ENCODE measurements at regions not wholly inside any gene's neighbourhood (a gene's known extent, or its start where the extent isn't known, plus 50 kb on each side); places are given as distances from the start of the nearest gene placed in this dataset.
"Not testable (repeated sequence)": the region's sequence is repeated elsewhere in the genome, so short reads cannot be mapped to it uniquely, and the experiment has no call there.

DNA sequence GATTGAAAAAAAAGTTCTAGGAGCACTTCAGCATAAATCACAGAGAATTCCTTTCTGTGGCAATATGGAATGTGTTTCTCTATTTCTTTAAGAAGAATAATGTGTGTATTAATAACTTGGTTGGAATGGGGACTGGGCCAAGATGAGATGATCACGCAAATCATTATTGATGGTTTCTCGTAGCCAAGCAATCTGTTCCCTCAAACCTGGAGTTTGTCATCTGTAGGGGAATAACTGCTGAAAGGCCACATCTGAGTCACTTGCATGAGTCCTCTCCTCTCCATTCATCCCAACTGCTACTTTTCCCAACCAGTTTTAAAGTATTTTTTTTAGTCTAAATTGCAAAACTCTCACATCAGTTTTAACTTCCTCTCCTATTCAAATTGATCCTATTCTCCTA is 480.4 kb downstream of the PLPP3 start:
- DNase-seq, result no peak

DNA sequence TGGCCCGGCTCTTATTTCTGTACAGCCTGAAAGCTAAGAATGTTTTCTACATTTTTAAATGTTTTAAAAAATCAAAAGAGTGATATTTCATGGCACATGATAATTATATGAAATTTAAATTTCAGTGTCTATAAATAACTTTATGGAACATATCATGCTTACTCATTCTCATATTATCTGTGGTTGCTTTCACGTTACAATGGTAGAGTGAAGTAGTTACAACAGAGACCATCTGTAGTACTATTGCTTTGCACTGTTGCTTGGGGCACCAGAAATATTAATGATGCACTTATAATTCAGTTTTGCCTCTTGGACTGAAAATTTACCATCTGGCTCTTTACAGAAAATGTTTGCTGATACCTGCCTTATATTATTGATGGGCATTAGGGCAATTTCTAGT is 481.6 kb downstream of the PLPP3 start:
- DNase-seq, result no peak

DNA sequence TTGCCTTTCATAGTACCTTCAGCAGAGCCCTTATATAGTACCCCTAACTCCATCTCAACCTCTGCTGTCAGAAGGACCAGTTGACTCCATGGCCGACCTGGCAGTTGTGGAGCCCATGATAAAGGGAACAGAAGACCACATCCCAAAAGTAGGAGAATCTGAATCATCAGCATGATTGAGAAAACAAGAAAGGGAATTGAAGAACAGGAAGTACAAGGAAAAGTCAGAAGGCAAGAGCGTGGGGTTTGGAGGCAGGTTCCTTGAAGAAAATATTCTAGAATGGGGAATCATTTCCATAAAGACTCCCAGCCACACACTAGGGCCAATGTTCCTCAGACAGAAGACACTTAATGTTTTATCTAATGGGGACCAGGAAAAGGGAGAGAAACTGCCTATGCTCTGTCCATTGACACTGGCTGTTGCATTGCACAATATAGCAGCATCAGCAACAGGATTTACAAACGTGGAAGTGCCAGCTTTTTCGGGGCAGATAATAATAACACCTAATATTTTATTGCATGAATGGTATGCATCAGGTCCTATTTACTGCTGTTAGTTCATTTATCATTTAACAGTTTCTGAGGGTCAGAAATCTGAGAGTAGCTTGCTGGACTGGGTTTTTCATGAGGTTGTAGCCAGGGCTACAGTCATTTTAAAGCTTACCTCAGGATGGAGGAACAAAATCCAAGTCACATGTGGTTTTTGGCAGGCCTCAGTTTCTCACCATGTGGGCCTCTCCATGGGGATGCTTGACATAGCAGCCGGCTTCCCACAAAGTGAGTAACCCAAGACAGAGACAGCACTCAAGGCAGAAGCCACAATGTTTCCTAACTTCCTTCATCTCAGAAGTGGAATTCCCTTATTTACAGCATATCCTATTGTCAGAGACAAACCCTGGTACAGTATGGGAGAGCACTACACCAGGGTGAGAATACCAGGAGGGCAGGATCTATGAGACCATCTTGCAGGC is 483.4 kb downstream of the PLPP3 start:
- DNase-seq, result no peak

DNA sequence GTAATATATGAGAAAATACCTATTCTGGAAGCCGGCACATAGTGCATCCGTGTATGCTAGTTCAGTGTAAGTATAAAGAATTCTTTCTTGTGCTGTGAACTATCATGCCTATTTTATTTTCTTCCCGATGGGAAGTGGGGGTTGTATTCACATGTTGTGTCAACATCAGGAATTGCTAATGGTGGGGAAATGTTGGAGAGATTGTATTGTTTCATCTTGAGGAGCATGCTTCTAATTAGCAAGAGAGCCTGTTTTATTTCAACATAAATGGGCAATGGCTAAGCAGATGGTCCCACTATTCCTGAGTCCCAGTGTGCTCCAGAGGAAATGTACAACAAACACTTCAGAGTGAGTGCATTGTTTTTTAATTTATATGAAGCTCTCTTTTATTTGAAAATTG is 485.2 kb downstream of the PLPP3 start:
- no peak for DNase-seq

DNA sequence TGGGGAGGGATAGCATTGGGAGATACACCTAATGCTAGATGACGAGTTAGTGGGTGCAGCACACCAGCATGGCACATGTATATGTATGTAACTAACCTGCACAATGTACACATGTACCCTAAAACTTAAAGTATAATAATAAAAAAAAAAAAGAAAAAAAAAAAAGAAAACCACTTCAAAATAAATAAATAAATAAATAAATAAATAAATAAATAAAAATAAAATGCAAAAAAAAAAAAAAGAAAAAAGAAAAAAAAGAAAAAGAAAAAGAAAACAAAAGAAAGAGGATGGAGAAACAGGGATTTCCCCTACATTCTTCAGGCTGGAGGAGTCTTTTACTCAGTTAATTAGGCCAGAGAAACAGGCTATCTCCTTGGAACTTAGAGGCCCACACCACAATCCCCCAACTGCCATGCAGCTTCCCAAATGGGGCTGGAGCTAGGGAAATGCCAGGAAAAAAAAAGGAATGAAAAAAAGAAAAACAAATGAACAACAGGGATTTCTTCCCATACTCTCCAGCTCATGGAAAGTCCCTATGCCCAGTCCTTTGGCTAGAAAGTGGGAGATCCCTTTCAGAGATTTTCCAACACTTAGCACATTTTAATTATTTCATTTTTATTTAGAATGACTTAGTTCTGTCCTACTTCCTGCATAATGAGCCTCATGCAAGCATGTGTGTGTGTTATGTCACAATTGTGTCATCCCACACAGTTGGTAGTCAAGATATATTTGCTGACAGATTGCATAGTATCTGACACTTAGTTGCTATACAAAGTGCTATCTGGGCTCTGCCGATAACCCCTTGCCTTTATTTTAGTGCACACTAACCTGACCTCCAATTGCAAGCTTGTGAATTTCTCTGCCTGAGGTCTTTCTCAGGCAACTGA is 486.4 kb downstream of the PLPP3 start:
- DNase-seq, result no peak

DNA sequence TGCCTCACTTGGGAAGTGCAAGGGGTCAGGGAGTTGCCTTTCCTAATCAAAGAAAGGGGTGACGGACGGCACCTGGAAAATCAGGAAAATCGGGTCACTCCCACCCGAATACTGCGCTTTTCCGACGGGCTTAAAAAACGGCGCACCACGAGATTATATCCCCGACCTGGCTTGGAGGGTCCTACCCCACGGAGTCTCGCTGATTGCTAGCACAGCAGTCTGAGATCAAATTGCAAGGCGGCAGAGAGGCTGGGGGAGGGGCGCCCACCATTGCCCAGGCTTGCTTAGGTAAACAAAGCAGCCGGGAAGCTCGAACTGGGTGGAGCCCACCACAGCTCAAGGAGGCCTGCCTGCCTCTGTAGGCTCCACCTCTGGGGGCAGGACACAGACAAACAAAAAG is 489.5 kb downstream of the PLPP3 start:
- DNase-seq, result not testable (repeated sequence)

DNA sequence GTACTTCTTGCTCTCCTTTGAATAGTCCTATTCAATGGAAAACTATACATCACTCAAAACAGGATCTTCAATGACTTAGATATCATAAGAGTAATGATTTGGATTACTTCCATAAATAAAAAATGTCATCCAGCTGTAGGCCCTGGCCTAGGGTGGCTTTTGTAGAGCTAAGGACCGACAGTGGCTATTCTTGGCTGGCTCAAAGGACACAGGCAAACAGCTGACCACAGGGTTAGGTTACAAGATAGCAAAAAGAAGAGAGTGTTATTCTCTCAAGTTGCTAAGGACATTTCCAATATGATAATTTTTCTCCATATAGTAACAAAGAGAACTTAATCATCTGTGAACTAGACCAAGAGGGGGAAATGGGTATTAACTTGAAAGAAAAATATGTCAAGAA is 495.1 kb downstream of the PLPP3 start:
- DNase-seq, result no peak

DNA sequence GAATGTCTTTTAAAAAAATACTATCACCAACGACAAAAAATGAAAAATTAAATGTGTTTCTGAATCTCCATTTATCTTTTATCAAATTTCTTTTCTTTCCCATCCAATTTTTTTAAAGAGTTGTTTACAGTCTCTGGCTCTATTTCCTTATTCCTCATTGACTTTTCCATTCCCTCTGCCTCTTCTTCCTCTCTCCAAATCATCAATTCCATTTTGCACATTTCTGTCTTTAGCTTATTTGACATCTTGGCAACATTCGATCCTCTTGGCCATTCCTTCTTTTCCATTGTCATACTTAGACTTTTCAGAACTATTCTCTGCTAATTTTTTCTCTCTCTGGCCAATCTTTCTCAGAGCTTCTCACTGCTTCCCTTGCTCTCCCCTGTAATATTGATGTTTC is 497.6 kb downstream of the PLPP3 start:
- no peak for DNase-seq

DNA sequence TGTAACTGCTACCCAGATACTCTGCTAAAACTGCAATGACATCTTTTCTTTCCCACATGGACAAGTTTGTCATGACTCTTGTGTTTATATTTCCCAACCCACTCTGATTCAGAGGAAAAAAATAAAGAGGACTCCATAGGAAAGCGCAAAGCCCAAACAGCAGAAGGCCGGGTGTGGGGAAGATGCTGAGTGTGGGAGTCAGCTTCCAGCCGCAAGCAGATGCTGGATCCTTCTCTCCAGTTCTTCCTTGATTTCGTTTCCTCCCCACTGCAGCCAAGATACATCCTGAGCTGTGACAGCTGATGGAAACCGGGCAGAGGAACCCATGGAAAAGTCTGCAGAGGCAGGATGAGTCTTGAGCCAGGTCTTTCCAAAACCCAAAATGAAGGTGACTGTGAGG is 498.2 kb downstream of the PLPP3 start:
- no peak for DNase-seq

DNA sequence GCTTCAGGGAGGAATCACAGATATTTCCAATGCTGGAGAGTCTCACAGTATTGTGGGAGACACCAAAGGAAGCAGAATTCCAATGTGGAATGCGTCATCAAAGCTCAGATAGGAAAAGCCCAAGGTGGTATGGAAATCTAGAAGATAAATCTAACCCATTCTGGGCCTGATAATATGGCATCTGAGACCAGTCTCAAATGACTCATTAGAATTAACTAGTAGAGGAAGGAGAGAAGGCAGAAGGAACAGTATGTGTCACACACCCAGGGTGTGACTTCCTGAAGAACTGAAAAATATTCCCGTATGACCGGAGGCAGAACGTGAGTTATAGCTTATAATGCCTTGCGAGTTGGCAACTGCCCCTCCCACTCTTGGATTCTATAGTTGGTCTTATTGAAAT is 499.2 kb downstream of the PLPP3 start:
- DNase-seq, result no peak

DNA sequence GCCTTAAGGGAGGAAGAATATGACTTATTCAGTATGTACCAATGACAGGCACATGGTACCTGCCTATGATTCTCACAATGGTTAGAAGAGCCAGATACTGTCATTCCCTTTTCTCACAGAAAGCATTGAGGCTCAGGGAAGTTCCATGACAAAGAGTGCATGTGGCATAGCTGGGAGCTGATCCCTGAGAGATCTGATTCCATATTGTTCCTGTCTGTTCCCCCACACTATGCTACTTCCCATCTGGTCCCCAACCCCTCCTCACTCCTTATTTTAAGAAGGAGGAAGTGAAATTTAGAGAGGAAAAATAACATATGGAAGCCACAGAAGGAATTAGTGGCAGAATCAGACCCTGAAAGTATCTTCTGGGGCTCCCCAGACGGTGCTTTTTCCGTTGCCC is 500.0 kb downstream of the PLPP3 start:
- no peak for DNase-seq

DNA sequence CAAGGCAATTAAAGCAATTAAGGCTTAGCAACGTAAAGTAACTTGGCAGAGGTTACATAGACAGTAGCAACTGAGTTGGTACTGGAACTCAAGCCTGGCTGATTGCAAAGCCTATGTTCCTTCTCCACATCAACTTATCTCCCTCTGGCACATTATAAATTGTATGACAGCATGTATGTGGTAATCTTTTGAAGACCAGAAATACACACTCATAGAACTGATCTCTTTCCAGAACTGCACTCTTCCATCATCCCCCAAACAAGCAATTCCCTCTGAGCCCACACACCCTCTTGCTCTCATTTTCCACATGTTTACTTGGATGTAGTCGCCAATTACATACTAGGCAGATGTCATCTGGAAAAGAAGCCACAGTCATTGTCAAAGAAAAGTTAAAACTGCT is 502.2 kb downstream of the PLPP3 start:
- no peak for DNase-seq

DNA sequence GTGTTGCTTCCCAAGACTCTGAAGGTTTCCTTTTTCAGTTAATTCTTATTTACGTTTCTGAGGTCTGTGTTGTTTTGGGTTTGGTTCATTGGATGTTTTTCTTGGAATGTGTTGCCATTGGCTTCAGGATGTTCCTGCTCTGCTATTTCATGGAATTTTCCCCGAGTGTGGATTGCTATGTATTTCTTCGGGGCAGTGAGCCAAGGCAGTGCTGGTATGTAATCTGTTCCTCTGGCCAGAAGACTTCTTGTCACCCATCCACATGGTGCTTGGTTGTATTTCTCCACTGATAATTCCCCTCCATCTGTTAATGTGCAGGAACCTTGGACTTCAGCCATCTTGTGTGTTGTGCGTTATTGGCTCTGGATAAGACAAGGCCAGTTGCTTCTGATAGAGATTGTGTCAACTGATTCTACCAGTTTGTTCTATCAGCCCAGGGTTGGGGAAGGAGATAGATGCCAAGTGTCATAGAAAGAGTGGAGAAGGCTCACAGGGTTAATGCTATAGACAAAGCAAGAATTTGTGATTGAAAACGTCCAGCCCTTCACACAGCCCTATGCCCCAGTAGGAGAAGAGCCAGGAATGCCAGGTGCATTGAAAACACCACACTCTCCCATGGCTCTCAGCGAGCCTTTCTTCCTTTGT is 505.2 kb downstream of the PLPP3 start:
- DNase-seq, result peak; percentile 97

DNA sequence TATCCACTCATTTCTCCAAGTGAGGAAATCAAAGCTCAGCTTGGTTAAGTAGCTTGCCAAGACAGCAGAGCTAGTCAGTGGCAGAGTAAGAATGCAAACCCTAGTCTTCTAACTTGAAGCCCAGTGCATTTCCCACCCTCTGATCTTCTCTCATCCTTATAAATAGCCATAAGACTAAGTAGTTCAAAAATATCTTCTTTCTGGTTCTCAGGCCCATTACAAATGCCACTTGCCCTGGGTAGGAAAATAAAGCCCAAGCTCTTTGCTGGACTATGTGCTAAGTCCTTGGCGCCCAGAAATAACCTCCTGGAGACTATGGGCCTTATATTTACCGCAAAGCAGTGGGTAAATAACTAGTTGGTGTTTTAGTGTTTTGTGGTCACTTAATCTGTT is 505.8 kb downstream of the PLPP3 start:
- DNase-seq, result no peak

DNA sequence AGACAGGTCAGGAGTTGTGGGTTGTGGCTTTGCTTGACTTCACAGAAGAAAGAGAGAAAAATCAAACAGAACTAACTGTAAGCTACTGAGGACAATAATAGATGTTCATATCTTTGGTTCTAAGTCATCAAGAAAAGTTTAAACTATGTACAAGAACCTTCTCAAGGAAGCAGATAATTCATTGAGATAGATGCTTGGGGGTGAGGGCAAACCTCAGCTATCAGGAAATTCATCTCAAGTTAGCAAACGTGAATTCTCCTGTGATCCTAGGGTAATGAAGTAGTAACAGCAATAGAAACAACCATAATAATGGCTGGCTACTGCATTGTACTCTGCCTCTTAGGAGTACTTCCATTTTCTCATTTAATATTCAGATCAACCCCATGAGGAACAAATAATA is 506.2 kb downstream of the PLPP3 start:
- DNase-seq, result no peak

DNA sequence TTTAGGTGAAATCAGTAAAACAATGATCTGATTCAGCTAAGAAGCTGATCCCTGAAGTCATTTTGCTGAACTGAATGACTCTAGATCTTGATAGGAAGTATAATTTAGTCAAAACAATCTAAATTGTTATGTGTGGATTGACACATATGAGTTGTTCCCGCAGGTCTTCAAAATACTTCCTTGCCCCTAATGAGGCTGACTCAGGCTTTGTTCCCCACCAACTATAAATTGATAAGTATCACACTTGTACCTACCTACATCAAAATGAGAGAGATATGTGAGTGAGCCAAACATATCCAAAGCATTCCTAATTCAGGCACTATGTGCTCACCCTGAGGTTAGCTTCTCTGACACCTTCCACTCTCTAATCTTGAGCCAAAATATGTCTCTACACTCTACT is 507.1 kb downstream of the PLPP3 start:
- DNase-seq, result no peak

DNA sequence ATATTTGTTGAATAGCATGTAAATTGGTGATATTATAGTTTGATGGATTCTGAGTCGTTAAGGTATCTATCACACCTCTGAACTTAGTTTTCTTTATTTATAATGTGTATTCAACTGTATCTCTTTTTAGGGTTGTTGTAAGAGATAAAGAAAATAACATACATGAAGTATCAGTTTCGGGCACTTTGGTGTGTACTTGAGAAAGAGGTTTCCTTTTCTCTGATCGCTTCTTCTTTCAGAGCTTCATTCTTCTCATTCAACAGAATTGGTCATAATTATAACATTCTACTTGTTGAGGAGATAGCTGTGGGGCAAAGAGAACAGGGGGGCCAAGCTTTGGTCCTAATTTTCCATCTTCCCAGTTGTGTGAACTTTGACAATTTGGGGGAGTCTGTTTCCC is 508.0 kb downstream of the PLPP3 start:
- no peak for DNase-seq

DNA sequence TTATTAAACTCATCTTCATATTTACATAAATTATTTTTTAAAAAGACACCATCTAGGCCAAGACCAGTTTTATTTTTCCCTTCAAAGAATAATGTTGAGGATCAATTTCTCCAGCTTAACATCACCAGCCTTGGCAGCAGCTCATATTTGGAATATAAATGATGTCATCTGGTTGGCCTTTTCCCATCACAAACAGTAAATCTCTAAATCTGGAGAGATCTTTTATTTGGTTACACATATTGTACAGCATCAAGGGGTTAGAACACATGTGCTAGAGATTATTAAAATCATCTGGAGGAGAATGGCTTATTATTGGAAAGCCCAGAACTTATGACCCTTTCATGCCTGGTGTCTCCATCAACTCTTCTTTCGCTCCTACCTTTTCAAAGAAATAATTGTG is 508.8 kb downstream of the PLPP3 start:
- peak; percentile 75 for DNase-seq

DNA sequence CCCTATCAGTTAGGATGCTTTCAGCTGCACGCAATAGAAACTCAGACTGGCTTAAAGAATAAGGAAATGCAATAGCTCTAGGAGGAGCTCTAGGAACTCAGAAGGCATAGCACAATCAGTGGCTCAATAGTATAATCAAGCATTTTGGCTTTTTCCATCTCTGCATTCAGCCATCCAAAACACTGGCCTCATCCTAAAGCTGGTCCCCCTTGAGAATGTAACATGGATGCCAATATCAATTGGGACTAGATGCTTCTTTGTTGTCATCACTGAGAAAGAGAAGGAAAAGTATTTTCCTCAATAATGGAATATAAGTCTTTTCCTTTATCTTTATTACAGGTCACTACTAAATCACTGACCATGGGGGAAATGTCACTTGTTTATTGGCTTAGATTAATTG is 509.5 kb downstream of the PLPP3 start:
- DNase-seq, result no peak

DNA sequence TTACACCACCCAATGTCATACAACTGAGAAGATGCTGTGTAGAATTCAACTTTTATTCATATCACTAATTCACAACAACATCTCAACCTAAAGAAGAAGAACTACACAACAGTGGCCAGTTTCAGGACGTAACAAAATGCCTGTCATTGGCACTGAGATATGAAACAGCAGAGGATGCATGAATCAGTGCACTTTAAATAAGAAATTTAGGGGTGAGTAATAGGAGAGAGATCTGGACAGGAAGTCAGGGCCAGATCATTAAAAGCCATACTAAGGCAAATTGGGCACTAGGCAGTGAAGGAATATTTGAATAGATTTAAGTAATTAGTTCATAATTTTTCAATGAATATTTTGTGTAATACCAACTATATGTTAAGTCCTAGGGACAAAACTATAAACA is 510.5 kb downstream of the PLPP3 start:
- no peak for DNase-seq

DNA sequence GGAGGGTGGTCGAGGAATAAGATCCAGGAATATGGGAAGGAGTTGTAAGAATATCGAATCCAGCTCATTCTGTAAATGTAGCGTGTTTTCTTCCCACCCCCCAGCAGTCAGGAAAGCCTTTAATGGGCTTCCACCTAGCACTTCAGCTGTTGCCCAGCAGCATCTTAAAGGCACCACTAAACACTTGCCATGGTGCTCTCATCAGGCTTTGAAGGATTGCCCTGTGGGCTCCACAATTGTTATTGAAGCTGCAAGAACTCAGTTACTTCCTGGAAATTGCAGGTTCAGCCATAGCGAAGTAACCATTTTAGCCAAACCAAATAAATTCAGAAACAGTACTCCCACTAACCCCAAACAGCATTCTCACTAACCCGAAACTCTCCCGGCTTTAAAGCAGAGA is 511.2 kb downstream of the PLPP3 start:
- no peak for DNase-seq

DNA sequence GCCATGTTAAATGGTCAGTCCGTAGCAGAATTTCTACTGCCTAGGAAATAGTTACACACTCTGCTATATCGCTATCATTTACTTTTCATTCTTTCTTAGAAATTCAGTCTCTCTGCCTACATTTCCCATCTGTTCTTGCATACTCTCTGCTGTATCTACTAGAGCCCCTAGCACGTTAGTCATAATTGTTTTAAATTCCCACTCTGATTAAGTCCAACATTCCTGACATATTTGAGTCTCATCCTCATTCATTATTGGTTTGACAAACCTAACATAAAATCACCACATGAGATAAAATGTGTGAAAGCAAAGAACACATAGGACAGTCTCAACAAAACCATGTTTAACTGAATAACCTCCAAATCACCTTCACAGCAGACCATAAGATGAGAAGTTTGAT is 513.6 kb downstream of the PLPP3 start:
- no peak for DNase-seq

DNA sequence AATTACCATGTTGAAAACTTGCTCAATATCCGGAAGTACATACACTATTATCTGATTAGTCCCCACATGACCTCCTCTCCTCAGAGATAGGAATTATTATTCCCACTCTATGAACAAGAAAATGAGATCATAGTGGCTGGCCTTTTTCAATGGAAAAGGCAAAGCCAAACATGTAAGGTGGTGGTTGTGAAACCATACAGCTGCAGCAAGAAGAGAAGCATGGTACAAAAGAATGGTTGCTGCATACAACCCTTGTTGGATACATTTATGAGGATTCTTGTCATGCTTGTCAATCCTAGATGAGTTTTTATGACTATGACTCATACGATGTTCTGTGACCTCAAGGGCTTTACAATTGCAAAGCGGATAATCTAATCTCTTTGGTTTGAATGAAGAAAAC is 514.7 kb downstream of the PLPP3 start:
- no peak for DNase-seq

DNA sequence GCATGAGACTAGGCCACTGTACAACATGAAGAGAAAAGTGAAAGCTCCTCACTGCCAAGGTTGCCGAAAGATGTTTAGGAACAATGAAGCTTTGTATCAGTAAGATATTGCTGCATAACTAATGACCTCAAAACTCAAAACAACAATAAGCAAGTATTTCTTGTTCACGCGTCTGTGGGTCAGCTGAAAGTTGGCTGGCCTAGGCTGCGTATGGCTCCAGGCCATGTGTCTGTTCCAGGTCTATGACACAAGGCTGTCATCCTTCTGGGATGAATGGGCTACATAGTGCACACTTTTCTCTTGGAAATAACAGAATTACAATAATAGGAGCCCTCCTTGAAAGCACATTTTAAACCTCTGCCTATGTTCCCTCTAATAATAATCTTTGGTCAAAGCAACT is 515.9 kb downstream of the PLPP3 start:
- no peak for DNase-seq
